Esophagus muscularis mucosa (tissue), 4 donors: ENCODE measurements at regions not wholly inside any gene's neighbourhood (a gene's known extent, or its start where the extent isn't known, plus 50 kb on each side); places are given as distances from the start of the nearest gene placed in this dataset.

Experiments used
- EP300 ChIP-seq: sonication (generic); formaldehyde crosslinking; IDR thresholded peaks from one replicate; pipeline ENCODE4 v1.6.1; 2017; ENCODE audit warnings: antibody characterized with exemption
- POLR2A ChIP-seq: fragments of 450-650 bp; IDR thresholded peaks from one replicate; pipeline ENCODE4 v1.6.1; 2017; ENCODE audit warnings: antibody characterized with exemption, moderate library complexity, mild to moderate bottlenecking, low read depth
- POLR2AphosphoS5 ChIP-seq, 2 donors: sonication (generic); formaldehyde crosslinking; IDR thresholded peaks; one replicate each; pipeline ENCODE4 v1.6.1; 2017; ENCODE audit warnings: antibody characterized with exemption in 2 of 2
- TF ChIP-seq, protein P1 (sequence below), 3 experiments: fragments of 200-600 bp in 2 of 3; fragments of 450-650 bp in 1 of 3; sonication (generic) in 2 of 3; IDR thresholded peaks; one replicate each; pipeline ENCODE4 v1.5.1; 2017 to 2019; ENCODE audit warnings: antibody characterized with exemption in 3 of 3, mild to moderate bottlenecking in 2 of 3, moderate library complexity in 1 of 3

DNA sequence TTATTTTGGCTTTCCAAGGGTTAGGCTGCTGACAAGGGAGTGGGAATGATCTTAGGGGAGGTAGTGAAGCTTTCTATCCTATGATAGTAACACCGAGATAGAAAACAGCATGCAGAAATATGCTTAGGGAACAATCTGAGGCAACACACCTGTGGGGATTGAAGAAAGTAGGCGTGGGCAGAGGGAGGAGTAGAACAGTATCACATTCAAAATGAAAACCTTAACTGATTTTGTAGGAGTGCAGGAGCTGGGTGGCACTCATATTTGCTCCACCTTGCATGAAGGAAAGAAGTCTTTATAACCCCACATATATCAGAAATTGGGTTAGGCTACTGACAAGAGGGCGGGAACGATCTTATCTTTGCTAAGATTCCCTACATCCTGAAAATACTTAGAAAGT lies 762.2 kb upstream of the CNTNAP5 start:
- TF ChIP-seq, protein P1, sequence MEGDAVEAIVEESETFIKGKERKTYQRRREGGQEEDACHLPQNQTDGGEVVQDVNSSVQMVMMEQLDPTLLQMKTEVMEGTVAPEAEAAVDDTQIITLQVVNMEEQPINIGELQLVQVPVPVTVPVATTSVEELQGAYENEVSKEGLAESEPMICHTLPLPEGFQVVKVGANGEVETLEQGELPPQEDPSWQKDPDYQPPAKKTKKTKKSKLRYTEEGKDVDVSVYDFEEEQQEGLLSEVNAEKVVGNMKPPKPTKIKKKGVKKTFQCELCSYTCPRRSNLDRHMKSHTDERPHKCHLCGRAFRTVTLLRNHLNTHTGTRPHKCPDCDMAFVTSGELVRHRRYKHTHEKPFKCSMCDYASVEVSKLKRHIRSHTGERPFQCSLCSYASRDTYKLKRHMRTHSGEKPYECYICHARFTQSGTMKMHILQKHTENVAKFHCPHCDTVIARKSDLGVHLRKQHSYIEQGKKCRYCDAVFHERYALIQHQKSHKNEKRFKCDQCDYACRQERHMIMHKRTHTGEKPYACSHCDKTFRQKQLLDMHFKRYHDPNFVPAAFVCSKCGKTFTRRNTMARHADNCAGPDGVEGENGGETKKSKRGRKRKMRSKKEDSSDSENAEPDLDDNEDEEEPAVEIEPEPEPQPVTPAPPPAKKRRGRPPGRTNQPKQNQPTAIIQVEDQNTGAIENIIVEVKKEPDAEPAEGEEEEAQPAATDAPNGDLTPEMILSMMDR (IDR thresholded peaks at IDR 0.05): no peak
- no peak for TF ChIP-seq POLR2AphosphoS5 (IDR thresholded peaks at IDR 0.05)
- no peak for TF ChIP-seq POLR2A
- TF ChIP-seq EP300: no peak
